NT2/D1 (cell line): ENCODE measurements at regions not wholly inside any gene's neighbourhood (a gene's known extent, or its start where the extent isn't known, plus 50 kb on each side); places are given as distances from the start of the nearest gene placed in this dataset.

Experiments used
- SUZ12 ChIP-seq: IDR thresholded peaks from 2 replicates; pipeline ENCODE4 v1.6.1; 2011; ENCODE audit not compliant: insufficient read length, insufficient read depth; ENCODE audit errors: extremely low read depth
- YY1 ChIP-seq: IDR thresholded peaks from 2 replicates; pipeline ENCODE4 v1.6.1; 2011; ENCODE audit not compliant: insufficient read length, insufficient read depth
- ZNF274 ChIP-seq: IDR thresholded peaks from 2 replicates; pipeline ENCODE4 v1.6.1; 2011; ENCODE audit warnings: mild to moderate bottlenecking, low read depth, low read length

DNA sequence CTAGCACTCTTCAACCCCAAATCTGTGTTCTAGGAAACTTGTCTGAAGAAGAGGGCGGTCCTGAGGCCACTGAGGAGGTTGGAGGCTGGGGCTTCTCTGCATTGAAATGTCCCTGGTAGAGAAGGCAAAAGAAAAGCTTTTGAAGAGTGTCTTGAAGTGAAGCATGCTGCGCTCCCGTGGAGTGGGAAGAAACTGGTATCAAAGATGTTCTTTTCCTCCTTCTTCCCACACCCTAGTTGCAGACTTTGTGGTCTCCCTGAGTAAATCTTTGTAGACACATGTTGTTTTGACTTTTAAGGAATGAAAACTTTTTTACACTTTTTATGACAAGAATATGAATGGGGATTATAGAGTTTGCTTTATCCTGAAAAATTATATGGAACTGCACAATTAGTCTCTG is 59.0 kb upstream of the ANP32D start:
- no peak for TF ChIP-seq SUZ12
- TF ChIP-seq YY1, result no peak
- TF ChIP-seq ZNF274, result no peak
